ENCODE measurements at regions not wholly inside any gene's neighbourhood (a gene's known extent, or its start where the extent isn't known, plus 50 kb on each side); places are given as distances from the start of the nearest gene placed in this dataset.
A peak's percentile ranks its signal among the peaks of the same experiment; 100 is the strongest.

- Mint-ChIP-seq H3K27me3 (ENCODE audit: insufficient read depth, unreplicated experiment) (no peaks in the 10 kb centered on the region), H3K9me3 (ENCODE audit: unreplicated experiment) (no peaks in the 10 kb centered on the region), H3K27ac (ENCODE audit: low read depth, unreplicated experiment) (no peak overlapping the region), H3K36me3 (ENCODE audit: insufficient read depth, unreplicated experiment) (no peaks in the 10 kb centered on the region), H3K4me3 (ENCODE audit: unreplicated experiment) (no peak overlapping the region), H3K4me1 (ENCODE audit: insufficient read depth, unreplicated experiment) (no peaks in the 10 kb centered on the region)
- BruUV-seq (replicated peaks), result no TSS peak
- peak; percentile 9 for DNase-seq (ENCODE audit: unreplicated experiment)
- POLR2A ChIA-PET, result no interaction called here
- CTCF ChIA-PET, result no interaction called here
- intact Hi-C loops (cut with micrococcal nuclease), result no loop called here
- TF ChIP-seq CTCF (IDR thresholded peaks at IDR 0.05; ENCODE audit: unreplicated experiment), result no peak
Measured at GRCh38 chr2:53021292-53021691, 746.3 kb upstream of the CHAC2 start.

- no TSS peak for BruUV-seq (replicated peaks)
- no peaks in the 10 kb centered on the region for H3K4me1 Mint-ChIP-seq (ENCODE audit: insufficient read depth, unreplicated experiment)
- POLR2A ChIA-PET, result no interaction called here
- no peak overlapping the region for H3K27ac Mint-ChIP-seq (ENCODE audit: low read depth, unreplicated experiment)
- peak; percentile 20 for DNase-seq (ENCODE audit: unreplicated experiment)
- TF ChIP-seq CTCF (IDR thresholded peaks at IDR 0.05; ENCODE audit: unreplicated experiment), result peak; percentile 18
- H3K9me3 Mint-ChIP-seq (ENCODE audit: unreplicated experiment), result no peaks in the 10 kb centered on the region
- CTCF ChIA-PET, result interaction anchor here (0.6 to 1.2 kb wide), 3 partner anchors 101 to 401 kb away, joined by 3 to 6 read pairs (median 4); no protein-coding TSS in a partner anchor
- no peaks in the 10 kb centered on the region for H3K36me3 Mint-ChIP-seq (ENCODE audit: insufficient read depth, unreplicated experiment)
- no peak overlapping the region for H3K4me3 Mint-ChIP-seq (ENCODE audit: unreplicated experiment)
- intact Hi-C loops (cut with micrococcal nuclease), result loop anchor here (1.0 to 5.0 kb wide), 2 partner anchors 183 to 693 kb away; no protein-coding TSS in a partner anchor
- no peaks in the 10 kb centered on the region for H3K27me3 Mint-ChIP-seq (ENCODE audit: insufficient read depth, unreplicated experiment)
Measured at GRCh38 chr2:53018825-53019425, 748.7 kb upstream of the CHAC2 start.

GRCh38 chr2:53006980-53007379, 760.6 kb upstream of the CHAC2 start:
- Mint-ChIP-seq H3K9me3 (ENCODE audit: unreplicated experiment) (no peaks in the 10 kb centered on the region), H3K27me3 (ENCODE audit: insufficient read depth, unreplicated experiment) (no peaks in the 10 kb centered on the region), H3K4me3 (ENCODE audit: unreplicated experiment) (no peak overlapping the region), H3K4me1 (ENCODE audit: insufficient read depth, unreplicated experiment) (no peaks in the 10 kb centered on the region), H3K36me3 (ENCODE audit: insufficient read depth, unreplicated experiment) (no peaks in the 10 kb centered on the region), H3K27ac (ENCODE audit: low read depth, unreplicated experiment) (no peak overlapping the region)
- ChIA-PET CTCF (no interaction called here), POLR2A (no interaction called here)
- no peak for DNase-seq (ENCODE audit: unreplicated experiment)
- TF ChIP-seq CTCF (IDR thresholded peaks at IDR 0.05; ENCODE audit: unreplicated experiment), result no peak
- BruUV-seq (replicated peaks), result no TSS peak
- intact Hi-C loops (cut with micrococcal nuclease), result no loop called here

GRCh38 chr2:53004413-53004812, 763.2 kb upstream of the CHAC2 start:
- no peak for DNase-seq (ENCODE audit: unreplicated experiment)
- no peaks in the 10 kb centered on the region for H3K36me3 Mint-ChIP-seq (ENCODE audit: insufficient read depth, unreplicated experiment)
- no peaks in the 10 kb centered on the region for H3K4me1 Mint-ChIP-seq (ENCODE audit: insufficient read depth, unreplicated experiment)
- no peaks in the 10 kb centered on the region for H3K27me3 Mint-ChIP-seq (ENCODE audit: insufficient read depth, unreplicated experiment)
- CTCF ChIA-PET, result interaction anchor here (0.9 kb wide), 1 partner anchor 31 kb away, joined by 3 read pairs; no protein-coding TSS in a partner anchor
- no peaks in the 10 kb centered on the region for H3K9me3 Mint-ChIP-seq (ENCODE audit: unreplicated experiment)
- no peak overlapping the region for H3K27ac Mint-ChIP-seq (ENCODE audit: low read depth, unreplicated experiment)
- intact Hi-C loops (cut with micrococcal nuclease), result no loop called here
- POLR2A ChIA-PET, result no interaction called here
- no peak overlapping the region for H3K4me3 Mint-ChIP-seq (ENCODE audit: unreplicated experiment)
- BruUV-seq (replicated peaks), result no TSS peak
- no peak for TF ChIP-seq CTCF (IDR thresholded peaks at IDR 0.05; ENCODE audit: unreplicated experiment)
